Medulla oblongata (tissue), 1 donor: ENCODE measurements at regions not wholly inside any gene's neighbourhood (a gene's known extent, or its start where the extent isn't known, plus 50 kb on each side); places are given as distances from the start of the nearest gene placed in this dataset.

Source experiments
- DNase-seq: peaks from one replicate; pipeline ENCODE4 v3.0.0-alpha.2; 2015; ENCODE audit errors: extremely low spot score

GRCh38 chr7:156127166-156128134, 315.2 kb upstream of the SHH start:
- DNase-seq = no peak

- no peak for DNase-seq
Observed at GRCh38 chr7:156125841-156126730, 313.8 kb upstream of the SHH start.

GRCh38 chr7:156124356-156124755, 312.1 kb upstream of the SHH start:
- no peak for DNase-seq

- DNase-seq = no peak
Observed at GRCh38 chr7:156123362-156123761, 311.1 kb upstream of the SHH start.

GRCh38 chr7:156122752-156123354, 310.6 kb upstream of the SHH start:
- DNase-seq = no peak

GRCh38 chr7:156121956-156122355, 309.7 kb upstream of the SHH start:
- DNase-seq = no peak

GRCh38 chr7:156121434-156121833, 309.2 kb upstream of the SHH start:
- no peak for DNase-seq

GRCh38 chr7:156120552-156120951, 308.3 kb upstream of the SHH start:
- DNase-seq = no peak

GRCh38 chr7:156119771-156120170, 307.5 kb upstream of the SHH start:
- DNase-seq = no peak

- DNase-seq = no peak
Observed at GRCh38 chr7:156118248-156118645, 306.0 kb upstream of the SHH start.

GRCh38 chr7:156117542-156118247, 305.4 kb upstream of the SHH start:
- DNase-seq = peak; percentile 21

- DNase-seq = no peak
Observed at GRCh38 chr7:156116514-156117215, 304.4 kb upstream of the SHH start.

- no peak for DNase-seq
Observed at GRCh38 chr7:156115582-156115981, 303.3 kb upstream of the SHH start.

GRCh38 chr7:156113731-156114130, 301.5 kb upstream of the SHH start:
- no peak for DNase-seq

- no peak for DNase-seq
Observed at GRCh38 chr7:156109988-156110387, 297.7 kb upstream of the SHH start.

- DNase-seq = no peak
Observed at GRCh38 chr7:156109076-156109475, 296.8 kb upstream of the SHH start.

GRCh38 chr7:156107957-156108356, 295.7 kb upstream of the SHH start:
- no peak for DNase-seq

GRCh38 chr7:156106107-156106426, 293.8 kb upstream of the SHH start:
- no peak for DNase-seq

GRCh38 chr7:156105337-156106106, 293.3 kb upstream of the SHH start:
- DNase-seq = no peak
